ENCODE measurements at regions not wholly inside any gene's neighbourhood (a gene's known extent, or its start where the extent isn't known, plus 50 kb on each side); places are given as distances from the start of the nearest gene placed in this dataset.

- WGBS, 2 donors, result 65% methylated on average over 3 of the region's 3 CpGs
- H3K27ac ChIP-seq, result no peak overlapping the region
- no peaks in the 10 kb centered on the region for H3K27me3 ChIP-seq
- no peak for TF ChIP-seq POLR2A (IDR thresholded peaks at IDR 0.05)
- no peak for TF ChIP-seq CTCF (IDR thresholded peaks at IDR 0.05)
- no peaks in the 10 kb centered on the region for H3K36me3 ChIP-seq
- no peak for DNase-seq
- no peaks in the 10 kb centered on the region for H3K9me3 ChIP-seq
- H3K4me1 ChIP-seq, result no peaks in the 10 kb centered on the region
- intact Hi-C loops (cut with DNase I), result no loop called here
- no peak overlapping the region for H3K4me3 ChIP-seq
Observed at GRCh38 chr4:134735901-134736300, 534.3 kb upstream of the PABPC4L start.

- DNase-seq, result no peak
- no peak for TF ChIP-seq POLR2A (IDR thresholded peaks at IDR 0.05)
- TF ChIP-seq CTCF (IDR thresholded peaks at IDR 0.05), result no peak
- no peak overlapping the region for H3K27ac ChIP-seq
- H3K4me1 ChIP-seq, result no peaks in the 10 kb centered on the region
- intact Hi-C loops (cut with DNase I), result no loop called here
- no peaks in the 10 kb centered on the region for H3K27me3 ChIP-seq
- no peak overlapping the region for H3K4me3 ChIP-seq
- H3K9me3 ChIP-seq, result no peaks in the 10 kb centered on the region
- 74 to 95% methylated on average over 2 of the region's 2 CpGs for WGBS, 2 donors
- H3K36me3 ChIP-seq, result no peaks in the 10 kb centered on the region
Observed at GRCh38 chr4:134727696-134728095, 526.1 kb upstream of the PABPC4L start.

- TF ChIP-seq CTCF (IDR thresholded peaks at IDR 0.05), result no peak
- no peak for TF ChIP-seq POLR2A (IDR thresholded peaks at IDR 0.05)
- Histone ChIP-seq H3K9me3 (no peaks in the 10 kb centered on the region), H3K36me3 (no peaks in the 10 kb centered on the region), H3K4me1 (no peaks in the 10 kb centered on the region), H3K27me3 (no peaks in the 10 kb centered on the region), H3K4me3 (no peak overlapping the region), H3K27ac (no peak overlapping the region)
- WGBS, 2 donors, result 57 to 62% methylated on average over 1 of the region's 1 CpG
- intact Hi-C loops (cut with DNase I), result no loop called here
- no peak for DNase-seq
Observed at GRCh38 chr4:134722306-134722705, 520.7 kb upstream of the PABPC4L start.

GRCh38 chr4:134720030-134720429, 518.4 kb upstream of the PABPC4L start:
- Histone ChIP-seq H3K4me3 (no peak overlapping the region), H3K27me3 (no peaks in the 10 kb centered on the region), H3K9me3 (peaks cover 0 to 2% (median 0%) of the 10 kb centered on the region in 3 donors), H3K36me3 (no peaks in the 10 kb centered on the region), H3K27ac (no peak overlapping the region), H3K4me1 (no peaks in the 10 kb centered on the region)
- 68 to 80% methylated on average over 1 of the region's 1 CpG for WGBS, 2 donors
- intact Hi-C loops (cut with DNase I), result no loop called here
- TF ChIP-seq POLR2A (IDR thresholded peaks at IDR 0.05) (no peak), CTCF (IDR thresholded peaks at IDR 0.05) (no peak)
- DNase-seq, result no peak

- H3K4me1 ChIP-seq, result no peaks in the 10 kb centered on the region
- H3K4me3 ChIP-seq, result no peak overlapping the region
- H3K36me3 ChIP-seq, result no peaks in the 10 kb centered on the region
- no peak for TF ChIP-seq POLR2A (IDR thresholded peaks at IDR 0.05)
- TF ChIP-seq CTCF (IDR thresholded peaks at IDR 0.05), result no peak
- no peak for DNase-seq
- H3K27me3 ChIP-seq, result no peaks in the 10 kb centered on the region
- no peak overlapping the region for H3K27ac ChIP-seq
- H3K9me3 ChIP-seq, result no peaks in the 10 kb centered on the region
- intact Hi-C loops (cut with DNase I), result no loop called here
Observed at GRCh38 chr4:134708616-134709015, 507.0 kb upstream of the PABPC4L start.
